ENCODE measurements at regions not wholly inside any gene's neighbourhood (a gene's known extent, or its start where the extent isn't known, plus 50 kb on each side); places are given as distances from the start of the nearest gene placed in this dataset.

DNA sequence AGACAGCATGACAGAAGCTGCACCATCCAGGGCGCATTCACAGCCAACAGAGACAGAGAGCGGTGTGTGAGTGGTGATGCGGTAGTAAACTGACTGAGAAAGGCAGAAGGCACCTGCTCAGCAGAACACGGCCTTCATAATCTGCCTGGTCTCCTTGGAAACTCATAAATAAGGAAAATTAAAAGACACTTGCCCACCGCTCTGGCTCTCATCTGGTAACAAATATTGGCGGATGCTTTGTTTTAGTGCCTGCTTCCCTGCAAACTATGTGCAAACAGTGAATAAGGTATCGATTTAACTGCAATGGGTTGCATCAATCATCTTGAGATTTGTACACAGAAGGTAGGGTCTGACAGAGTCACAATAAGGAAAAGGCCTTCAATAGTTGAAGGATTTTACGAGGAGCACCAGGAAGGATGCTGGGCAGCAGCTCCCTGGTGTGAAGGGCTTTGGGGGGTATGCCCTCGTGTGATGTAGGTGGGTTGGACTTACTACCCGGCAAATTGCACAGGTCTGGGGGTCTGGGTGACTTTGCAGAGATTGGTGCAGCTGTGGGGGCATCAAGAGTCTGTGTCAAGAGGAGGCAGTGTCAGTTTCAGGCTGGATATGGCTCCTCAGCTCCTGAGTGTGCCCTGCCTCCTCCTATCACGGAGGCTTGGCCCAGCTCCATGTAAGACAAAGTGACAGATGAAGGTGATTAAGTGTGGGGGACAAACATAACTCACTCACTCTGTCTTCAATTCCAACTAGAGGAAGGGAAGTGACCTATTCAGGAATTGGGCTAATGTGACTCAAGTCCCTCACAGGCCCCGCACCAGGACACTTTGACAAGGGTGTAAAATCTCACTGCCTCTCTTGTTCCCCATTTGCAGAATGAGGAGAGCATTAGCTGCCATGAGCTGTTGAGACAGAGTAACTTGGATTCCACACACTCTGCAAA lies 166.7 kb downstream of the ICE1 start:
- Histone ChIP-seq H3K4me3 (ENCODE audit: low read depth, low read length) (no peak overlapping the region), H3K36me3 (ENCODE audit: control insufficient read depth in 2 of 2, insufficient read depth in 1 of 2, low read length in 2 of 2) (no peaks in the 10 kb centered on the region), H3K4me1 (ENCODE audit: control insufficient read depth, insufficient read depth, low read length) (no peaks in the 10 kb centered on the region), H3K9me3 (ENCODE audit: control insufficient read depth, insufficient read depth, low read depth, low read length) (no peaks in the 10 kb centered on the region), H3K27ac (ENCODE audit: extremely low read depth, low read depth, low read length) (no peak overlapping the region)
- ChIA-PET CTCF (no interaction called here), POLR2A (no interaction called here)
- TF ChIP-seq, protein P1, sequence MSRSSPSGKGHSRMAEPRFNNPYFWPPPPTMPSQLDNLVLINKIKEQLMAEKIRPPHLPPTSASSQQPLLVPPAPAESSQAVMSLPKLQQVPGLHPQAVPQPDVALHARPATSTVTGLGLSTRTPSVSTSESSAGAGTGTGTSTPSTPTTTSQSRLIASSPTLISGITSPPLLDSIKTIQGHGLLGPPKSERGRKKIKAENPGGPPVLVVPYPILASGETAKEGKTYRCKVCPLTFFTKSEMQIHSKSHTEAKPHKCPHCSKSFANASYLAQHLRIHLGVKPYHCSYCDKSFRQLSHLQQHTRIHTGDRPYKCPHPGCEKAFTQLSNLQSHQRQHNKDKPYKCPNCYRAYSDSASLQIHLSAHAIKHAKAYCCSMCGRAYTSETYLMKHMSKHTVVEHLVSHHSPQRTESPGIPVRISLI (tag by site-specific recombination; IDR thresholded peaks at IDR 0.05), result no peak
- TF ChIP-seq ZFP3 (tag by site-specific recombination; IDR thresholded peaks at IDR 0.05; ENCODE audit: low read depth), result no peak
- TF ChIP-seq, protein P2, sequence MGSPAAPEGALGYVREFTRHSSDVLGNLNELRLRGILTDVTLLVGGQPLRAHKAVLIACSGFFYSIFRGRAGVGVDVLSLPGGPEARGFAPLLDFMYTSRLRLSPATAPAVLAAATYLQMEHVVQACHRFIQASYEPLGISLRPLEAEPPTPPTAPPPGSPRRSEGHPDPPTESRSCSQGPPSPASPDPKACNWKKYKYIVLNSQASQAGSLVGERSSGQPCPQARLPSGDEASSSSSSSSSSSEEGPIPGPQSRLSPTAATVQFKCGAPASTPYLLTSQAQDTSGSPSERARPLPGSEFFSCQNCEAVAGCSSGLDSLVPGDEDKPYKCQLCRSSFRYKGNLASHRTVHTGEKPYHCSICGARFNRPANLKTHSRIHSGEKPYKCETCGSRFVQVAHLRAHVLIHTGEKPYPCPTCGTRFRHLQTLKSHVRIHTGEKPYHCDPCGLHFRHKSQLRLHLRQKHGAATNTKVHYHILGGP (tag by site-specific recombination; IDR thresholded peaks at IDR 0.05), result no peak
- TF ChIP-seq, protein P3, sequence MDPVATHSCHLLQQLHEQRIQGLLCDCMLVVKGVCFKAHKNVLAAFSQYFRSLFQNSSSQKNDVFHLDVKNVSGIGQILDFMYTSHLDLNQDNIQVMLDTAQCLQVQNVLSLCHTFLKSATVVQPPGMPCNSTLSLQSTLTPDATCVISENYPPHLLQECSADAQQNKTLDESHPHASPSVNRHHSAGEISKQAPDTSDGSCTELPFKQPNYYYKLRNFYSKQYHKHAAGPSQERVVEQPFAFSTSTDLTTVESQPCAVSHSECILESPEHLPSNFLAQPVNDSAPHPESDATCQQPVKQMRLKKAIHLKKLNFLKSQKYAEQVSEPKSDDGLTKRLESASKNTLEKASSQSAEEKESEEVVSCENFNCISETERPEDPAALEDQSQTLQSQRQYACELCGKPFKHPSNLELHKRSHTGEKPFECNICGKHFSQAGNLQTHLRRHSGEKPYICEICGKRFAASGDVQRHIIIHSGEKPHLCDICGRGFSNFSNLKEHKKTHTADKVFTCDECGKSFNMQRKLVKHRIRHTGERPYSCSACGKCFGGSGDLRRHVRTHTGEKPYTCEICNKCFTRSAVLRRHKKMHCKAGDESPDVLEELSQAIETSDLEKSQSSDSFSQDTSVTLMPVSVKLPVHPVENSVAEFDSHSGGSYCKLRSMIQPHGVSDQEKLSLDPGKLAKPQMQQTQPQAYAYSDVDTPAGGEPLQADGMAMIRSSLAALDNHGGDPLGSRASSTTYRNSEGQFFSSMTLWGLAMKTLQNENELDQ (tag by site-specific recombination; IDR thresholded peaks at IDR 0.05; ENCODE audit: low read depth), result no peak
- no peak for TF ChIP-seq ZNF416 (tag by site-specific recombination; IDR thresholded peaks at IDR 0.05)
- TF ChIP-seq, protein P4, sequence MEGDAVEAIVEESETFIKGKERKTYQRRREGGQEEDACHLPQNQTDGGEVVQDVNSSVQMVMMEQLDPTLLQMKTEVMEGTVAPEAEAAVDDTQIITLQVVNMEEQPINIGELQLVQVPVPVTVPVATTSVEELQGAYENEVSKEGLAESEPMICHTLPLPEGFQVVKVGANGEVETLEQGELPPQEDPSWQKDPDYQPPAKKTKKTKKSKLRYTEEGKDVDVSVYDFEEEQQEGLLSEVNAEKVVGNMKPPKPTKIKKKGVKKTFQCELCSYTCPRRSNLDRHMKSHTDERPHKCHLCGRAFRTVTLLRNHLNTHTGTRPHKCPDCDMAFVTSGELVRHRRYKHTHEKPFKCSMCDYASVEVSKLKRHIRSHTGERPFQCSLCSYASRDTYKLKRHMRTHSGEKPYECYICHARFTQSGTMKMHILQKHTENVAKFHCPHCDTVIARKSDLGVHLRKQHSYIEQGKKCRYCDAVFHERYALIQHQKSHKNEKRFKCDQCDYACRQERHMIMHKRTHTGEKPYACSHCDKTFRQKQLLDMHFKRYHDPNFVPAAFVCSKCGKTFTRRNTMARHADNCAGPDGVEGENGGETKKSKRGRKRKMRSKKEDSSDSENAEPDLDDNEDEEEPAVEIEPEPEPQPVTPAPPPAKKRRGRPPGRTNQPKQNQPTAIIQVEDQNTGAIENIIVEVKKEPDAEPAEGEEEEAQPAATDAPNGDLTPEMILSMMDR (tag by site-specific recombination; IDR thresholded peaks at IDR 0.05), result no peak
- no peak for TF ChIP-seq ZNF114 (tag by site-specific recombination; IDR thresholded peaks at IDR 0.05)
- no peak for TF ChIP-seq WT1 (tag by site-specific recombination; IDR thresholded peaks at IDR 0.05)
- TF ChIP-seq ZNF561 (tag by site-specific recombination; IDR thresholded peaks at IDR 0.05; ENCODE audit: borderline replicate concordance), result no peak

DNA sequence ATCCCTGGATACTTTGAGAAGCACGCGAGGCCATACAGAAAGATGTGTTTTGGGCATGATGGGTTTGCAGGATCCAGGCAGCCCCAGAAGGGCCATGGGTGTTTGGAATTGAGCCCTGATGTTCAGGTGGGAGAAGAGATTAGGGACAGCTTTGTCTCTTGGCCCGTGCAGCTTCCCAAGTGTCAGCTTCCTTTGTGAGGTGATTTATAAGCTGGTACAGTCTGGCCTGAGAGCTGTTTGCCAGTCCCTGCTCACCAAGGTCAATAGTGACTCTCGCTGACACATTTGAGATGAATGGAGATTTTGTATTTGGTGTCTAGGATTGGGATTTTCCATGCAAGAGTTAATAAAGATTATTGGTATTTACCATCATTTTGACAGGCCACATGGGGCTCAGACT lies 165.9 kb downstream of the ICE1 start:
- ChIA-PET CTCF (no interaction called here), POLR2A (no interaction called here)
- Histone ChIP-seq H3K9me3 (ENCODE audit: control insufficient read depth, insufficient read depth, low read depth, low read length) (no peaks in the 10 kb centered on the region), H3K36me3 (ENCODE audit: control insufficient read depth in 2 of 2, insufficient read depth in 1 of 2, low read length in 2 of 2) (no peaks in the 10 kb centered on the region), H3K27ac (ENCODE audit: extremely low read depth, low read depth, low read length) (no peak overlapping the region), H3K4me1 (ENCODE audit: control insufficient read depth, insufficient read depth, low read length) (no peaks in the 10 kb centered on the region), H3K4me3 (ENCODE audit: low read depth, low read length) (no peak overlapping the region)
- no peak for TF ChIP-seq GLIS1 (tag by site-specific recombination; IDR thresholded peaks at IDR 0.05)
- no peak for TF ChIP-seq SETDB1 (IDR thresholded peaks at IDR 0.05; ENCODE audit: insufficient read length, low read length)
- TF ChIP-seq ZNF777 (tag by site-specific recombination; IDR thresholded peaks at IDR 0.05; ENCODE audit: borderline replicate concordance), result no peak

DNA sequence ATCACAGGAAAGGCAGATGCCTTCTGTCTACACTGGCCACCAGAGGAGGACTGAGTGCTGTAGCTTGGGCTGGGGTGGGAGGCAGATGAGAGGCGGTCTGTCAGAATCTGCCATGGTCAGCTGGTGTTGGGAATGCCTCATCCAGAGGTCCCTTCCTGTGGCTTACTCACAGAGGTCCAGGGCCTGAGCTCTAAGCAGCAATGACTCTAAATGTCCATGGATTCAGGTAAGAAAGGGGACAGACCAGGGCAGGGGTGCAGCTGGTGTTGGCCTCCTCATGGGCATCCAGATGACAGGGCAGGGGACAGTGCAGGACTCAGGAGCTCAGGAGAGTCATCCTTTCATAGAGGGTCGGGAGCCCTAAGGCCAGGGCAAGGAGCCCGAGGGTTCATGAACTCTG lies 165.0 kb downstream of the ICE1 start:
- Histone ChIP-seq H3K4me1 (ENCODE audit: control insufficient read depth, insufficient read depth, low read length) (no peaks in the 10 kb centered on the region), H3K36me3 (ENCODE audit: control insufficient read depth in 2 of 2, insufficient read depth in 1 of 2, low read length in 2 of 2) (no peaks in the 10 kb centered on the region), H3K4me3 (ENCODE audit: low read depth, low read length) (no peak overlapping the region), H3K9me3 (ENCODE audit: control insufficient read depth, insufficient read depth, low read depth, low read length) (no peaks in the 10 kb centered on the region), H3K27ac (ENCODE audit: extremely low read depth, low read depth, low read length) (no peak overlapping the region)
- POLR2A ChIA-PET, result no interaction called here
- CTCF ChIA-PET, result interaction anchor here (0.6 kb wide), 2 partner anchors 190 to 514 kb away, joined by 3 read pairs; no protein-coding TSS in a partner anchor
- TF ChIP-seq ZNF707 (tag by site-specific recombination; IDR thresholded peaks at IDR 0.05), result no peak
- no peak for TF ChIP-seq ZNF837 (tag by site-specific recombination; IDR thresholded peaks at IDR 0.05)
- TF ChIP-seq, protein P5, sequence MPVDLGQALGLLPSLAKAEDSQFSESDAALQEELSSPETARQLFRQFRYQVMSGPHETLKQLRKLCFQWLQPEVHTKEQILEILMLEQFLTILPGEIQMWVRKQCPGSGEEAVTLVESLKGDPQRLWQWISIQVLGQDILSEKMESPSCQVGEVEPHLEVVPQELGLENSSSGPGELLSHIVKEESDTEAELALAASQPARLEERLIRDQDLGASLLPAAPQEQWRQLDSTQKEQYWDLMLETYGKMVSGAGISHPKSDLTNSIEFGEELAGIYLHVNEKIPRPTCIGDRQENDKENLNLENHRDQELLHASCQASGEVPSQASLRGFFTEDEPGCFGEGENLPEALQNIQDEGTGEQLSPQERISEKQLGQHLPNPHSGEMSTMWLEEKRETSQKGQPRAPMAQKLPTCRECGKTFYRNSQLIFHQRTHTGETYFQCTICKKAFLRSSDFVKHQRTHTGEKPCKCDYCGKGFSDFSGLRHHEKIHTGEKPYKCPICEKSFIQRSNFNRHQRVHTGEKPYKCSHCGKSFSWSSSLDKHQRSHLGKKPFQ (tag by site-specific recombination; IDR thresholded peaks at IDR 0.05), result no peak
- no peak for TF ChIP-seq ZNF433 (tag by site-specific recombination; IDR thresholded peaks at IDR 0.05; ENCODE audit: low read depth)
- TF ChIP-seq ZNF121 (tag by site-specific recombination; IDR thresholded peaks at IDR 0.05), result no peak
- TF ChIP-seq, protein P6, sequence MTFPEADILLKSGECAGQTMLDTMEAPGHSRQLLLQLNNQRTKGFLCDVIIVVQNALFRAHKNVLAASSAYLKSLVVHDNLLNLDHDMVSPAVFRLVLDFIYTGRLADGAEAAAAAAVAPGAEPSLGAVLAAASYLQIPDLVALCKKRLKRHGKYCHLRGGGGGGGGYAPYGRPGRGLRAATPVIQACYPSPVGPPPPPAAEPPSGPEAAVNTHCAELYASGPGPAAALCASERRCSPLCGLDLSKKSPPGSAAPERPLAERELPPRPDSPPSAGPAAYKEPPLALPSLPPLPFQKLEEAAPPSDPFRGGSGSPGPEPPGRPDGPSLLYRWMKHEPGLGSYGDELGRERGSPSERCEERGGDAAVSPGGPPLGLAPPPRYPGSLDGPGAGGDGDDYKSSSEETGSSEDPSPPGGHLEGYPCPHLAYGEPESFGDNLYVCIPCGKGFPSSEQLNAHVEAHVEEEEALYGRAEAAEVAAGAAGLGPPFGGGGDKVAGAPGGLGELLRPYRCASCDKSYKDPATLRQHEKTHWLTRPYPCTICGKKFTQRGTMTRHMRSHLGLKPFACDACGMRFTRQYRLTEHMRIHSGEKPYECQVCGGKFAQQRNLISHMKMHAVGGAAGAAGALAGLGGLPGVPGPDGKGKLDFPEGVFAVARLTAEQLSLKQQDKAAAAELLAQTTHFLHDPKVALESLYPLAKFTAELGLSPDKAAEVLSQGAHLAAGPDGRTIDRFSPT (tag by site-specific recombination; IDR thresholded peaks at IDR 0.05), result no peak
